Cardiac fibroblast (primary cell): ENCODE measurements at regions not wholly inside any gene's neighbourhood (a gene's known extent, or its start where the extent isn't known, plus 50 kb on each side); places are given as distances from the start of the nearest gene placed in this dataset.
"Not testable (repeated sequence)": the region's sequence is repeated elsewhere in the genome, so short reads cannot be mapped to it uniquely, and the experiment has no call there.

ENCODE experiments used
- DNase-seq, 2 donors: peaks; one replicate each; pipeline versions ENCODE4 v3.0.0 to v3.0.0-alpha.2; 2010; ENCODE audit warnings: low read depth in 2 of 2
- H3K4me3 ChIP-seq, 2 donors: replicated peaks in 1 of 2; 1 replicate in 1 of 2; 2 replicates in 1 of 2; pipeline ENCODE4 v1.5.1; 2011; ENCODE audit warnings: low read depth in 2 of 2, low read length in 2 of 2, mild to moderate bottlenecking in 2 of 2, moderate library complexity in 1 of 2
- TF ChIP-seq, protein P1 (sequence below): IDR thresholded peaks from one replicate; pipeline ENCODE4 v1.5.1; 2011; ENCODE audit warnings: low read depth, mild to moderate bottlenecking, low read length, inconsistent platforms

DNA sequence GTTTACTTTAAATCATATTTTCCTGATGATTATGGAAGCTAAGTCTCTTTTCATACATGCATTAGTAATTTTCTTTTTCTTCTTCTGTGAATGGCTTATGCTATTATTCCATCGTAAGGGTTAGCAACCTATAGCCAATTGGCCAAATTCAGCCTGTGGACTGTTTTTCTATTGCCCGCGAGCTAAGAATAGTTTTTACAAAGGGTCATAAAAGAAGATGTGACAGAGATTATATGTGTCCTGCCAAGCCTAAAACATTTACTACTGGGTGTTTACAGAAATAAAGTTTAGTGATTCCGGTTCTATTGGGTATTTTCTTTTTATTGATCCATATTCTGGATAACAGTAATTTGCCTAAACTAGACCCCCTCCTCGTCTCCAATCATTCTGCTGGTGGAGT, 268.8 kb upstream of the DIO3 start:
- TF ChIP-seq, protein P1, sequence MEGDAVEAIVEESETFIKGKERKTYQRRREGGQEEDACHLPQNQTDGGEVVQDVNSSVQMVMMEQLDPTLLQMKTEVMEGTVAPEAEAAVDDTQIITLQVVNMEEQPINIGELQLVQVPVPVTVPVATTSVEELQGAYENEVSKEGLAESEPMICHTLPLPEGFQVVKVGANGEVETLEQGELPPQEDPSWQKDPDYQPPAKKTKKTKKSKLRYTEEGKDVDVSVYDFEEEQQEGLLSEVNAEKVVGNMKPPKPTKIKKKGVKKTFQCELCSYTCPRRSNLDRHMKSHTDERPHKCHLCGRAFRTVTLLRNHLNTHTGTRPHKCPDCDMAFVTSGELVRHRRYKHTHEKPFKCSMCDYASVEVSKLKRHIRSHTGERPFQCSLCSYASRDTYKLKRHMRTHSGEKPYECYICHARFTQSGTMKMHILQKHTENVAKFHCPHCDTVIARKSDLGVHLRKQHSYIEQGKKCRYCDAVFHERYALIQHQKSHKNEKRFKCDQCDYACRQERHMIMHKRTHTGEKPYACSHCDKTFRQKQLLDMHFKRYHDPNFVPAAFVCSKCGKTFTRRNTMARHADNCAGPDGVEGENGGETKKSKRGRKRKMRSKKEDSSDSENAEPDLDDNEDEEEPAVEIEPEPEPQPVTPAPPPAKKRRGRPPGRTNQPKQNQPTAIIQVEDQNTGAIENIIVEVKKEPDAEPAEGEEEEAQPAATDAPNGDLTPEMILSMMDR: no peak
- no peak overlapping the region for H3K4me3 ChIP-seq
- DNase-seq: no peak

GRCh38 chr14:101293605-101294004, 267.7 kb upstream of the DIO3 start:
- TF ChIP-seq, protein P1: no peak
- DNase-seq: no peak
- H3K4me3 ChIP-seq: no peak overlapping the region

DNA sequence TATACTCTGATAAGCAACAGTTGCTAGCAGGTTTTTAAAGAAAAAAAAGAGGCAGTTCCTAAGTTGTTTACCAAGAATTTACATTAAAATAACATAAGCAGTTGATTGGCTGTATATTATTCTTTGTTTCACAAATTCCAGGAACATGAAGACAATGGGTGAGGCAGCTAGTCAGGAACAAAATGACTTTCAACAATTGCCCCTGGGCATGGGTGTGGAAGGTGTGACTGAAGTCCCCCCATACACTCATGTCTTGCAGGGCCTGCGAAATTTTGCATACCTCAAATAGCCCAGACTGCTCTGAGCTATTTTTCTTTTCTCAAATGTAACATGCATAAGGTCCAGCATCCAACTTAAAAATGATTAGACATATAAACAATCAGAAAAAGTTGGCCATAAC, 267.2 kb upstream of the DIO3 start:
- TF ChIP-seq, protein P1: no peak

DNA sequence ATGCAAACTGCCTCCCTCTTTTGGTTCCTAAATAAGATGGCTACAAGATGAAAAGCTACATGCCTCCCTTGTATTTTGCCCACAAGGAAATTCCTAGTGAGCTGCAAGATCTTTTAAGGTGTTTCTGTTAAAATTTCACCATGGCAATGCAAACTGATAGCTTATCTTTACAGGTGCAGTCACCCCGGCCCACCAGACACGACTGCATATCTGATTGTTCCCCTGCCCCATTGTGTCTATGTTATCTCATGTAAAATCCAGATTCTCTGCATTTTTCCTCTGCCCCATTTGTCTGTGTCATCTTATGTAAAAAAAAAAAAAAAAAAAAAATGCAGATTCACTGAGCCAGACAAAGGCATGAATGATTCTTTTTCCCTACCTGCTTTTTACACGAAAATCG, 261.5 kb upstream of the DIO3 start:
- DNase-seq, H3K4me3 ChIP-seq: not testable (repeated sequence)

More for the DNA sequence above, 267.2 kb upstream of the DIO3 start:
- no peak for DNase-seq
- H3K4me3 ChIP-seq: no peak overlapping the region

DNA sequence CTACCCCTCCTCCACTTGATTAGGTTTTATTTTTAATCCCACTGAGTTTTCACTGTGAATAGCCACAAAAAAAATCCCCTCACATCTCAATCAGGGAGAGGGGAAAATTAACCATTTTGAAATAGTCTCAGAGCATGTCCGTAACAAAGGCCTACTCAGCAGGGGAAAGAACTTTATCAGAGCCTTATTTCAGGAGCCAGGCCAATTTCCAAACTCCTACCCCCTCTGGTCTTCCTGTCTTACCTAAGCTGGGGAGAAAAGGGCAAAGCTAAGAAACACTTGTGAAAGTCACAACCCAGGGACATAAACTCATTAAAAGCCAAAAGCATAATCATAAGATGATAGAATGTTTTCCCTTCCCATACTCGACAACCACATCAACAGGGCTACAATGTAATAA, 260.3 kb upstream of the DIO3 start:
- TF ChIP-seq, protein P1: no peak
- no peak for DNase-seq
- no peak overlapping the region for H3K4me3 ChIP-seq

DNA sequence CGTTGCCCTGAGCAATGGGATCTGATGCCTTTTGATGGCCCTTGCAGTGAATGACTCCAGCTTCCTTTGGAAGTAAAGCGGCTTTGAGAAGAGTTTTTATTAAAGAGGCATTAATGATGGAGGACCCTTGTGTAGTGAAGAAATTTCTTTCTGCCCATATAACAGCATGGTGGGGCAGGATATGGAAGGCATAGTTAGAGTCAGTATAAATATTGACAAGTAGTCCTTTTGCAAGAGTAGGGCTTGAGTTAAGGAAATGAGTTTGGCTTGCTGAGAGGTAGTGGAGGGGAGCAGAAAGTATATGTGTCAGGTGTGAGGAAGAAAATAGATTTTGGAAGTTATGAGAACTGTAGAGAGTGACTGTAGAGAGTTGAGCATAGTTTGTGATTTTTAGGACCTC, 254.1 kb upstream of the DIO3 start:
- H3K4me3 ChIP-seq, DNase-seq: not testable (repeated sequence)

GRCh38 chr14:101311186-101311585, 250.1 kb upstream of the DIO3 start:
- H3K4me3 ChIP-seq: not testable (repeated sequence)

DNA sequence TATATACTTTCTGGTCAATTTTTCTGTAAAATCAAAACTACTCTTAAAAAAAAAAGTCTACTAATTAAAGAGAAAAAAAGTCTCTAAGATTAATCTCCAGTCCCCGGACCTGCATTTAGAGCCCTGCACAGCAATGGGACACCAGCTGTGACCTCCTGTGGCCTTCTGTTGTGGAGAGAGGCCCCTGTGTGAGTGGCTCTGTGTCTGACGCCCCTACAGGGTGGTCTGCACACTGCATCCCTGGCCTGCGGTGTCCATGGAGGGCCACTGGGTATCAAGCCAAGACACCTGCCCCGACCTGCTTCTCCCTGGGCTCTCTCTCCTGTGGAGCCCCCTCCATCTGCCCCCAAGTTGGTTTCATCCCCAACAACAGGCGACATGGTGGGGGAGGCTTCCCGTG, 248.0 kb upstream of the DIO3 start:
- no peak overlapping the region for H3K4me3 ChIP-seq
- TF ChIP-seq, protein P1: no peak
- no peak for DNase-seq

More at GRCh38 chr14:101311186-101311585, 250.1 kb upstream of the DIO3 start:
- DNase-seq: not testable (repeated sequence)
